ENCODE measurements at regions not wholly inside any gene's neighbourhood (a gene's known extent, or its start where the extent isn't known, plus 50 kb on each side); places are given as distances from the start of the nearest gene placed in this dataset.

- TF ChIP-seq CTCF (IDR thresholded peaks at IDR 0.05) (no peak), POLR2A (IDR thresholded peaks at IDR 0.05) (no peak)
These were observed 84.1 kb upstream of the LINGO1 start for GRCh38 chr15:77716632-77717332.

All from esophagus squamous epithelium (tissue), 4 donors.